ENCODE measurements at regions not wholly inside any gene's neighbourhood (a gene's known extent, or its start where the extent isn't known, plus 50 kb on each side); places are given as distances from the start of the nearest gene placed in this dataset.

GRCh38 chr1:201648907-201649721 is 110.2 kb downstream of the NAV1 start:
- BruUV-seq (replicated peaks) = no TSS peak
- CTCF ChIA-PET = interaction anchor here (0.6 kb wide), 1 partner anchor 14 kb away, joined by 4 read pairs; no protein-coding TSS in a partner anchor
- no peaks in the 10 kb centered on the region for H3K9me3 ChIP-seq (ENCODE audit: control insufficient read depth in 1 of 2, insufficient read depth in 1 of 2, low read depth in 1 of 2, low read length in 2 of 2)
- POLR2A ChIA-PET = interaction anchor here (0.6 to 1.5 kb wide), 3 partner anchors 18 to 66 kb away, joined by 4 to 5 read pairs (median 4); no protein-coding TSS in a partner anchor
- H3K4me2 ChIP-seq (ENCODE audit: low read length) = peak overlapping the region; percentile 94
- RAD21 ChIA-PET (ENCODE audit: low non-redundant PET in 1 of 2, low total read pairs in 2 of 2, uncharacterized antibody in 2 of 2, unreplicated experiment in 2 of 2) = interaction anchor here in 1 of 2 experiments (0.7 to 1.4 kb wide), 2 partner anchors 48 to 89 kb away, joined by 4 read pairs; no protein-coding TSS in a partner anchor
- H4K20me1 ChIP-seq (ENCODE audit: insufficient read depth) = no peaks in the 10 kb centered on the region
- no peaks in the 10 kb centered on the region for H3K27me3 ChIP-seq (ENCODE audit: insufficient read depth, low read length)
- H3K4me3 ChIP-seq (replicated peaks in 1 of 2; ENCODE audit: low read depth in 1 of 2, low read length in 2 of 2) = peak overlapping the region; percentile 62 to 73
- DNase-seq (ENCODE audit: low read depth, low spot score) (no peak), ATAC-seq (peak; percentile 10; the same call in 1 of the 2 replicates)
- peak overlapping the region; percentile 26; the same call in 1 of the 2 replicates for H3K27ac ChIP-seq (ENCODE audit: low read depth, low read length)
- no peaks in the 10 kb centered on the region for H3K36me3 ChIP-seq (ENCODE audit: control insufficient read depth in 1 of 2, insufficient read depth in 2 of 2, low read length in 2 of 2)
- H3K9me2 ChIP-seq (ENCODE audit: insufficient read depth) = no peaks in the 10 kb centered on the region
- no peak for TF ChIP-seq FOSL1 (IDR thresholded peaks at IDR 0.05; ENCODE audit: low read depth)
- no peak for TF ChIP-seq ELF1 (IDR thresholded peaks at IDR 0.05; ENCODE audit: borderline replicate concordance, low read depth)
- no peak for TF ChIP-seq YY1 (IDR thresholded peaks at IDR 0.05; ENCODE audit: extremely low read depth, insufficient replicate concordance, low read depth, low read length)
- TF ChIP-seq SP1 (IDR thresholded peaks at IDR 0.05; ENCODE audit: low read depth) = no peak
- no peak for TF ChIP-seq TCF7L2 (IDR thresholded peaks at IDR 0.05; ENCODE audit: borderline replicate concordance, extremely low read depth, insufficient read depth, insufficient read length)
- intact Hi-C loops (cut with micrococcal nuclease) = no loop called here
- H3K4me1 ChIP-seq (ENCODE audit: control insufficient read depth in 1 of 2, insufficient read depth in 2 of 2, low read length in 2 of 2) = peaks cover 14 to 35% of the 10 kb centered on the region in 2 experiments
- H3K9ac ChIP-seq (ENCODE audit: low read length) = peak overlapping the region; percentile 72
- no peak overlapping the region for H2AFZ ChIP-seq (ENCODE audit: low read depth, low read length, poor library complexity, severe bottlenecking)
- peaks cover 13% of the 10 kb centered on the region; the same call in 1 of the 2 replicates for H3K79me2 ChIP-seq (ENCODE audit: insufficient read depth, low read length)
